ENCODE measurements at regions not wholly inside any gene's neighbourhood (a gene's known extent, or its start where the extent isn't known, plus 50 kb on each side); places are given as distances from the start of the nearest gene placed in this dataset.

DNA sequence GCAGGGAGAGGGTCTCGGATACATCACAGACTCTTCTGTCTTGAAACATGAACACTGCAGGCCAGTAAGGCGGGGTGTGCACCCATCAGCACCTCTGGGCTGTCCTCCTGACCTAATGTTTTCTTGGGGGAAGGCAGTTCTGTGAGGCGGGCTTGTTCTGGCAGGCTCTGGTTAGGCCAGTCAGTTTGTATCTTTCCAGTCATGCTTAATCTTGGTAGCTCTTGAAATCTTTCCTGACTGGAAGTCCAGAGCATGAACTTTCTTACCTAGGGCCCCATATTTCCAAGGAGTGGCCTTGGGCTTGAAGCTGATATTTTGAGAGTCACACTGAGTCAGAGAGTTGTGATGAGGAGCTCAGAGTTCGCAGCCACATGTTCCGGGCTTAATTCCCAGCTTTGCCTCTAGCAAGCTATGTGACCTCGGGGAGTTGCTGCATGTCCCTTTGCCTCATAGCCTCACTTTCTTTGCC is 54.2 kb upstream of the RASSF6 start:
- TF ChIP-seq, protein P1, sequence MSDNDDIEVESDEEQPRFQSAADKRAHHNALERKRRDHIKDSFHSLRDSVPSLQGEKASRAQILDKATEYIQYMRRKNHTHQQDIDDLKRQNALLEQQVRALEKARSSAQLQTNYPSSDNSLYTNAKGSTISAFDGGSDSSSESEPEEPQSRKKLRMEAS (IDR thresholded peaks at IDR 0.05), result no peak
- TF ChIP-seq RCOR1 (IDR thresholded peaks at IDR 0.05; ENCODE audit: low read depth, low read length) (no peak), RAD21 (conservative IDR thresholded peaks at IDR 0.05 in 1 of 2, IDR thresholded peaks at IDR 0.05 in 1 of 2) (no peak), CTCF (IDR thresholded peaks at IDR 0.05) (no peak), CEBPB (IDR thresholded peaks at IDR 0.05) (no peak), ELK1 (IDR thresholded peaks at IDR 0.05; ENCODE audit: low read depth, low read length) (no peak)

All from A549 (cell line).